Hematopoietic multipotent progenitor cell treated with erythropoietin and hydrocortisone succinate and interleukin-3 and kit ligand, for 6 days (in vitro differentiated cells): ENCODE measurements at regions not wholly inside any gene's neighbourhood (a gene's known extent, or its start where the extent isn't known, plus 50 kb on each side); places are given as distances from the start of the nearest gene placed in this dataset.

ENCODE experiments used
- DNase-seq: peaks from one replicate; pipeline ENCODE4 v3.0.0-alpha.2; 2015

DNA sequence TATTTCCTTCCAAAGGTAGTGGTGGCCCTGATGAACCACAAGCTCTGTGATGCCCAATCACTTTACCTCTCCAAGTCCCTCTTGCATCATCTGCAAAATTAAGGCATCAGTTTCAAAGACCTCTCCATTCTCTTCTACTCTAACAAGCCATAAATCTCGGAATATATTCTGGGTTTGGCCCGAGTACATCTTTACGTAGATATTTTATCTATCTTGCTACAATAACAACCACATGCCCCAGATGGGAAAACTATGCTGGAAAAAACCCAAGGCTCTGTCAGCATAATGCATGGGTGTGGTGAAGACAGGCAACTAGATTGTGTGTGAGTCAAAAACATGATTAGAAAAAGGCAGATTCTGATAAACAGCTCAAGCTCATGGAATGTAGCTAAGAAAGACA lies 228.2 kb upstream of the BLID start:
- DNase-seq, result no peak

- DNase-seq, result no peak
Measured at GRCh38 chr11:122343210-122343609, 227.2 kb upstream of the BLID start.

DNA sequence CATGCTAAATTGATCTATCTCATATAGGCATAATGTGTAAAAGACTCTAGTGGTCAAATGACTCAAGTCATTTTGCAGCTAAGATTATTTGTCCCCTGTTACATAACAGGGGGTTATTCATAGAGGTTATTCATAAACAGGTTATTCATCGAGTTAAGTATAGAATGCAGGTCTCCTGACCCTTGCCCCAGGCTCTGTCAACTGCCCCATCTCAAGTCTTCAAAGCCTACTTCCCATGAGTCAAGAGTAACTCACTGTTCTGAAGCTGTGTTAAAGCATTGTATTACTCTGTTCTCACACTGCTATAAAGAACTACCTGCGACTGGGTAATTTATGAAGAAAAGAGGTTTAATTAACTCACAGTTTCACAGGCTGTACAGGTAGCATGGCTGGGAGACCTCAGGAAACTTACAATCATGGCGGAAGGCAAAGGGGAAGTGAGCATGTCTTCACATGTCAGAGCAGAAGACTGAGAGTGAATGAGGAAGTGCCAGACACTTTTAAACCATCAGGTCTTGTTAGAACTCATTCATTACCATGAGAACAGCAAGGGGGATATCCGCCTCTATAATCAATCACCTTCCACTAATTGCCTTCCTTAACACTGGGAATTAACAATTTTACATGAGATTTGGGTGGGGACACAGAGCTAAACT lies 226.2 kb upstream of the BLID start:
- DNase-seq, result peak; percentile 31

DNA sequence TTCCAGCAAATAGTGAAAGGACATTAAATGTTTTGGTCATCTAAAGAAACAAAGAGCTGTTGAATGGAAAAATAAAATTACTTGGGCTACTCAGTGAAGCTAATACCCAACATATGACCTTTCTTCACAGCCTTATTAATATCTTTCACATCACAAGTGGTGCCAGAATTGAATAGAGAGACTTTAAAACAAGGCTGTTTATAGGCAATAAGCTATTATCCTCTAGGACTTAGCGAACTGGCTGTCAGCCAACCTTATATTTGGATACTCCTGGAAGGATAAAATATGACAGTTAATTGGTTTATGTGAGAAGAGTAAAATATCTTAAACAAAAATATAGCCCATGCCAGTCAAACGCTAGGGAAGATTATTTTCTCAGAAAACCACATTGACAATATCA lies 225.5 kb upstream of the BLID start:
- DNase-seq, result no peak

DNA sequence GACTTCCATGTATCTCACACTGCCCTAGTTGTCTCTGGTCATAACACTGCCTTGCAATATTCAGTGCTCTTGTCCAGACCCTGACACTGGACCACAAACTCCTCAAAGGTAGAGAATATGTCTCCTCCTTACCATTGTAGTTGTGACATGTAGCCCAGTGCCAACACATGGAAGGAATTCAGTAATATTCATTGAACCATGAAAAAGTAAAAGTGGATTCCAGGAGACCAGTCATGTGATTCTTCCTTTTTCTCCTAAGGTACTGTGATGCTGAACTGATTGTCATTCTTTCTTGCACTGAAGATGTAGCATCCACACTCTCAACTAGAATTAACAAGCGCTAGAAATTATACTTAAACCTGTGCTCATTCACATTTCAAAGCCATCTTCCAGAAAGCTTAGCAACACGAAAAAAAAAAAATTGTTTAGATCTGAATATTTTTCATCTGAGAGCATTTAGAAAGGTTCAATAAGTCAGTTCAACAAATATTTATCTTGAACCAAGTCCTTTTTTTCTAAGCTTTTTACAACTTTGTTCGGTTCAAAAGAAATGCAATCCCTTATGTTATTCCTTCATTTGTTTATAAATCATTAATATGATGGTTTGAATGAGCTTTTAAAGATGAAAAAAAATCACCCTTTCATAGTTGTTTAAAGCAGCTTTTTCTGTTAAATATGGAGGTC lies 224.7 kb upstream of the BLID start:
- no peak for DNase-seq

- DNase-seq, result peak; percentile 17
Measured at GRCh38 chr11:122339436-122340060, 223.5 kb upstream of the BLID start.

GRCh38 chr11:122337704-122338103 lies 221.7 kb upstream of the BLID start:
- peak; percentile 67 for DNase-seq

DNA sequence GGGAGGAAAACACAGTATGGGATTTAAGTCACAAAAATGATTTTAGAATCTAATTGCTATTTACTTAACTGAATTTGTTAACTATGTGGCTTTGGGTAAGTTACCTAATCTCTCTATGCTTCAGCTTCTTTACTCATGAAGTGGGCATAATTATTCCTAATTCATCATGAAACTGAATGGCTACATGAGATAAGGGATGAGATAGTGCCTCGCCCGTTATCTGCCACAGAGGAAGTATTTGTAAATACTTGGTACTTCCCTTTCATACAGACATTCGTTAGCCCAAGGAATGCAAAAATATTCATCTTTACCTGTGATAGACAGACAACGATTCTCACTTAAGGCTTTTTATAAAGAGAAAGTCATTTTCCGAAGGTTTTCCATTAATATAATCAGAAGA lies 221.2 kb upstream of the BLID start:
- DNase-seq, result peak; percentile 74

GRCh38 chr11:122336706-122337105 lies 220.7 kb upstream of the BLID start:
- DNase-seq, result peak; percentile 11

DNA sequence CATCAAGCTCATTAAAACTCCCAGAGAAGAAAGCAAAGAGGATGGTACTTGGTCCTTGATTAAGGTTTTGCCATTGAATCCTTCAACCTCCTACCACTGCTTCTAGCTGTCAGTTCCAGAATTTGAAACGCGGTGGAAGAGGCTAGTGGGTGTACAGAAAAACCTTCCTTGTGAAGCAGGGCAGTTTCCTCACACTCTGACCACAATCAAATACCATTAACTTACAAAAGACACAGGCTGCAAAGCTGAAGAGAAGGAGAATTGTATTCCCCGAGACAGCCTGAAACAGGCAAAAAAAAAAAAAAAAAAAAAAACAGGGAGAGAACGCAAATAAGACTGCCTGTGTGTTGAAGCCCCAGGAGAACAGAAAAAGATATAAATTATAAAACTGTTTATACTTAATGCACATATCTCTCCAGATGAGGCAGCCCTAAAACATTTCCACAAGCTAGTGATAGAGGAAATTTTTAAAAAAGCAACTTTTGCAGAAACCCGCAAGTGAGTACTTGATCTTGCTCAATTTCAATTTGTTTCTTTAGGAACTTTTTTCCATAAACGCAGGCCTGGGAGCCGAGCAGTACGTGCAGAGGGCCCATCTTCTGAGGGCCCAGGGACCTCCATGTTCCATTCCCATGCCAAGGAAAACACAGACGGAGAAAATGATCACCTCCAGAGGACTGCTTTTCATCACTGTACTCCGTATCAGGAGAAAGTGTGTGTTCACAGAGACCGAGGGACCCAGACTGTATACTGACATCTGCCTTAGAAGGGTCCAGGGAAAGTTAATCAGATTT lies 218.7 kb upstream of the BLID start:
- peak; percentile 37 for DNase-seq

- no peak for DNase-seq
Measured at GRCh38 chr11:122333467-122333866, 217.5 kb upstream of the BLID start.

GRCh38 chr11:122331079-122331478 lies 215.1 kb upstream of the BLID start:
- DNase-seq, result no peak

- DNase-seq, result peak; percentile 18
Measured at GRCh38 chr11:122330279-122330965, 214.4 kb upstream of the BLID start.

GRCh38 chr11:122327528-122327927 lies 211.5 kb upstream of the BLID start:
- no peak for DNase-seq

DNA sequence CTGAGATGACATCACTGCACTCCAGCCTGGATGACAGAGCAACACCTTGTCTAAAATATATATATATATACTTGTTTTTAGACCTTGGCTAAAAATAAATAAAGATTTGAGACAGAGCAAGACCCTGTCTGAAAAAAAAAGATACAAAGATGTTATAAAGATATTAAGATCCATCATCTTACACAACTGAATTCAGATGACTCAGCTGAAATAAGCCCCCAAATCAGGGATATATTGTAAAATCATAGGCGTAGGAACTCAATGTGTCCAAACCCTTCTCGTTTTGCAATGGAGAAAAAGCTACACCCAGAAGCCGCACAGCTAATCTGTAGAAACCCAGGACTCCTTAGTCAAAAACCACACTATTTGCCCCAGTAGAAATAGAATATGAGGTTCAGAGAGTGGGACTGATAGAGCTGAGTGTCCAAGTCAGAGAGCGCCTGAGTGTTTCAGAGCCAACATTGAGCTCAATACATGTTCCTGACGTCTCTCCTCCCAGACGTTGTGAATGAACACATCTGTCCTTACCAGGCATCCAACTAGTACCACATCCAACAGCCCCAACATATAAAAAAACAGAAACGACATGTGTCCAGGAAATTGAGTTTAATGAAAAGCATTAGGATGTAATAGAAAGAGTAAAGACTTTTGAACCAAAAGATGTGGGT lies 207.9 kb upstream of the BLID start:
- DNase-seq, result no peak

GRCh38 chr11:122322329-122322728 lies 206.3 kb upstream of the BLID start:
- DNase-seq, result peak; percentile 5

DNA sequence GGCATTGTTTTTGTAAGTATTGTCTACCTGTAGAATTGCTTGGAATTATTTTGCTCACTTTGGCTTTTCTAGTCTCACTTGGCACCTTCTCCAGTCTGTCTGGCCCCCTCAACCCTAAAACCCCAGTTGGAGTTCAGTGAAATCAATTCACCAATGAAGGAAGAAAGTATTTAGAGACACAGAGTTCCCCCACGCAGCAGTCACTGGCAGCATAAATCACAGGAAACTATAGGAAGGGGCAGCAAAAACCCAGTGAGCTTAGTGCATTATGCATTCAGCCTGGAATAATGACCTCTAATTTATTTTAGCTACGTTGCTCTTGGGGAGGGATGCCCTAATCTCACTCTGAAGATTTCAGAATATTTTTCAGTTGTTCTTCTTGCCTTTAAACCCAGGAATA lies 204.7 kb upstream of the BLID start:
- DNase-seq, result no peak

GRCh38 chr11:122319691-122320620 lies 203.9 kb upstream of the BLID start:
- peak; percentile 39 for DNase-seq

DNA sequence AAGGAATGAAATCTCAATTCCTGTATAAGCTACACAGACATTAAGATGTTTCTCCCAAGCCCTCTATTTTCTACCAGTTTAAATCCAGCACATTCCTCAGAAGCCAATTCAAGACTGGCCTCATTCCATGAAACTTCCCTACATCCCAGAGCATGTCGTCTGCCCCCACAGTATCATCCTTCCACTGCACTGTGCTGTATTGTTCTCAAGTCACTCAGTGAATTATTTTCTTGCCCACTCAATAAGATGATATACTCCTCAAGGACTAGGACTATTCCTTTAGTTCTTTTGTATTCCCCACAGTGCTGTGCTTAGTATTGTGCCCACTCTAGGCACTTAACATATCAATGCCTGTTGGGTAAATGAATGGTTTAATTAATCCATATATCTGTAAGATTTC lies 203.1 kb upstream of the BLID start:
- no peak for DNase-seq

GRCh38 chr11:122317305-122317704 lies 201.3 kb upstream of the BLID start:
- no peak for DNase-seq

DNA sequence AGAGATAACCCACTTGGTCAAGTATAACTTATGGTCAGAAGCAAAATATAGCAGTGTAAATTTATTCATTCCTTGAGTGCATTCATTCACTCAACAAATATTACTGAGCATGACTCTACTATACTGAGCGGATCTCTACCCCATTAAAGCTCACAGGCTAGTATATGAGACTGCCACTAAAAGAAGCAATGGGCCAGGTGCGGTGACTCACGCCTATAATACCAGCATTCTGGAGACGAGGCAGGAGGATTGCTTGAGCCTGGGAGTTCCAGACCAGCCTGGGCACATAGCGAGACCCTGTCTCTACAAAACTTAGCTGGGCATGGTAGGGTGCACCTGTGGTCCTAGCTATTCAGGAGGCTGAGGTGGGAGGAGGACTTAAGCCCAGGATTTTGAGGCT lies 197.6 kb upstream of the BLID start:
- no peak for DNase-seq
